ENCODE measurements at regions not wholly inside any gene's neighbourhood (a gene's known extent, or its start where the extent isn't known, plus 50 kb on each side); places are given as distances from the start of the nearest gene placed in this dataset.

DNA sequence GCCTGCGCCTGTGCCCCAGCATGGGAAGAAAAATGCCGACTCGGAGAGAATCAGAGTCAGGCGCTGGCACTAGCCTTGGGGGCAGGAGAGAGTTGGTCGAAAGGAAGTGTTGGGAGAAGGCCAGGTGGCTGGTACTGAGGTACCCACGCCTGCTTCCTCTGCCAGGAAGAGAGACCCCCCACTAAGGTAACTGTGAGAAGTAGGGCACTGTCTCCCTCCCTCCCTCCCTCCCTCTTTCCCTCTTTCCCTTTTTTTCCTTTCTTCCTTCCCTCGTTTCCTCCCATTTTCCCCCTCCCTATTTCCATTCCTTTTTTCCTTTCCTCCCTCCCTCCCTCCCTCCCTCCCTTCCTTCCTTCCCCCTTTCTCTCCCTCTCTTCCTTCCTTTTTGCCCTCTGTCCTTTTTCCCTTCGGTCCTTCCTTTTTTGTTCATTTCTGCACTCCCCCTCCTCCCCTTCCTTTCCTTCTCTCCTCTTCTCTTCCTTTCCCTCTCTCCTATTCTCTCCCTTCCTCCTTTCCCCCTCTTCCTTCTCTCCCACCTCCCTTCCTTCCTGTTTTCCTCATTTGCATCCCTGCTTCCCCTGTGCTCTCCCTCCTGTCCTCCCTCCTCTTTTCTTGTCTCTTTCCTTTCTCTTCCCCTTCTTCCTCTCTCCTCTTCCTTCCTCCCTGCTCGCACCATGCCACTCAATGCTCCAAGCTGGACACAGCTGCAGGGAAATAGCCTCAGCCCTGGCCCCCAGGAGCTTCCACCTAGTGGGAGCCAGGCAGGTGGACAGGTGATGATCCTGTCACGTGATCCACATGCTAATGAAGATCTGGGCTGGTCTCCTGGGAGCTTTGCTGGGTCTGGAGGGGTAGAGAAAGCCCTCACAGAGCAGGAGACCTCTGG lies 148.0 kb downstream of the DHX35 start:
- peak; percentile 64 for DNase-seq

DNA sequence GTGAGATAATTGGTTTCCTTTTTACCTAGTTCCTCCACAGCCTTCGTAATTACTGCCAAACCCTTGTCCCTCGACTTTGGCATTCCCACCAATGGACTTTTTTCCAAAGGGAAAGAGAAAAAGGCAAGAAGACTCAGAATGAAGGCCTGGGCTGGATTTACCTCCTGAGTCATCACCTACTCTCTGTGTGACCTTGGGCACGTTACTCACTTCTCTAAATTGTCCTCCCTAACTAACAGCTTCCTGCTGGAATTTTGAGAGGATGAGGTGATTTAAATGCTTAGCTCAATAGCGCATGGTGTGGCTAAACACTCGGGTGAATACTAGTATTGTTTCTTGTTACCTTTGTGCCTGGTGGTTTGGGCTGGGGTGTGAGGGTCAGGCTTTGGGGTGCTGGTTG lies 146.6 kb downstream of the DHX35 start:
- peak; percentile 63 for DNase-seq

DNA sequence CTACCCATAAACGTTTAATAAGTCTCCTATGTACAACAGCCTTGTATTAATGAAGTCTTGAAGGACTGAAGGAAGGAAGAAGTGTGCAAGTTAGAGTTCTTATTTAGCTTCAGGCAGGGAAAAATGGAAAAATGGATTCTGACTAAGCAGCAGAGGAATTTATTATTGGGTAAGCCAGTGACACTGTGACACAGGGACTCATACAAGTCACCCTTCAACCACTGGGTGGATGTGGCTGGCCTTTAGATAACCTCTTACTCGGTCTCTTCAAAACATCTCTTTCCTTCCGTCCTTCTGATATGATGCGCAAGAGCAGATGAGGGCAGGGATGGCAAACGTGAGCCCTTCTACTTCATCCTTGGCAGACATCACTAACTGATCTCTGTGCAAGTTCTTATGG lies 145.6 kb downstream of the DHX35 start:
- no peak for DNase-seq

DNA sequence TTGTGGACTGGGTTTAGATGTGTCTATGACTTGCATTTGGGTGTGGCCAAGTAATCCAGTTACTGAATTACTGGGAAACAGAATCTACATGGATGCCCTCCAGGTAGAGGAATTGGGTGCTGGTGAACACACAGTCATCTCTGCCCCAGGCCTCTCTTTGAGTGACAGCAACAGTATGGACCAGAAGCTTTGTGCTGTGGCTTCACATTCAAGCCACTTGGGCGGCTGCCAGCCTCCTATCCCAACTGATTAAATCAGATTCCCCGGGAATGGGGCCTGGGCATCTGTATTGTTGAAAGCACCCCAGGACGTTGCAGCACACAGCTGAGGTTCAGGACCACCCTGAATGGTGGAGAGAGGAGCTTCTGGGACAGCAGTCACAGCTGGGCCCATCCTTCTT lies 144.6 kb downstream of the DHX35 start:
- DNase-seq, result no peak

DNA sequence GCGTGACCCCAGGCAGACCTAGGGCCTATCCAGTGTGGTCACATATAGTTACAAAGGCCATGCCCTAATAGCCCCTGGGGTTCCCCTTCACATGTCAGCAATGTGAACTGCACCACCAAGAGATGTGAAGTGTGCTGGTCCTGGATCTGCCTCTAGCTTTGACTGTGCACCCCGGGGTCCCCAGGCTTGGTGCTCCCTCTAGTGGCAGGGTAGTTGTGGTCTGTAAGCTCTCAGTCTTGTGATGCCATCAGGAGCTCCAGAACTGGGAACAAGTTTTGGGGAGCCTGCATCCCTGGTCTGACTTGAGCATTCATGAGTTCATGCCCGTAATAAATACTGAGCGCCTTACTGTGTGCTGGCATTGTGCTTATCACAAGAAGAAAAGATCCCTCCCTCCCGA lies 143.4 kb downstream of the DHX35 start:
- DNase-seq, result no peak

DNA sequence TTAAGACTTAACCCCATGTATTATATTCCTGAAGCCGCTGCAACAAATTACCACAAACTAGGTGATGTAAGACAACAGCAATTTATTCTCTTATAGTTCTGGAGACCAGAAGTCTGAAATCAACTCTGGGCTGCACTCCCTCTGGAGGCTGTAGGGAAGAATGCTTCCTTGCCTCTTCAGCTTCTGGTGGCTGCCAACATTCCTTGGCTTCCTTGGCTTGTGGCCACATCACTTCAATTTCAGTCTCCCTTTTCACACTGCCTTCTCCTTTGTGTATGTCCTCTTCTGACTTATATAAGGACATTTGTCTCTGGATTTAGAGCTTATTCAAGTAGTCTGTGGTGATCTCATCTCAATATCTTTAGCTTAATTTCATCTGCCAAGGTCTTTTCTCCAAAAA lies 141.6 kb downstream of the DHX35 start:
- no peak for DNase-seq

DNA sequence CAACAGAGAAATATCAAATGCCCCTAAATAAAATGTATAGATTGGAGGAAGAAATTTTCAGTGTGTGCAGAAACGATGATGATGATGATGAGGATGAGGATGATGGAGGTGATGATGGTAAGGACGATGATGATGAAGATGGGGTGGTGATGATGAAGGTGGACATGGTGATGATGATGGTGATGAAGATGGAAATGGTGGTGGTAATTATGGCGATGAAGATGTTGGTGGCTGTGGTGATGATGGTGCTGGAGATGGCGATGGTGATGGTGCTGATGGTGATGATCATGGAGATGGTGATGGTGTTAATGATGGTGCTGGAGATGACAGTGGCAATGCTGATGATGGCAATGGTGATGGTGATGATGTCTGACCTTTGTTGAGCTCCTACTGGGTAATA lies 141.2 kb downstream of the DHX35 start:
- no peak for DNase-seq

DNA sequence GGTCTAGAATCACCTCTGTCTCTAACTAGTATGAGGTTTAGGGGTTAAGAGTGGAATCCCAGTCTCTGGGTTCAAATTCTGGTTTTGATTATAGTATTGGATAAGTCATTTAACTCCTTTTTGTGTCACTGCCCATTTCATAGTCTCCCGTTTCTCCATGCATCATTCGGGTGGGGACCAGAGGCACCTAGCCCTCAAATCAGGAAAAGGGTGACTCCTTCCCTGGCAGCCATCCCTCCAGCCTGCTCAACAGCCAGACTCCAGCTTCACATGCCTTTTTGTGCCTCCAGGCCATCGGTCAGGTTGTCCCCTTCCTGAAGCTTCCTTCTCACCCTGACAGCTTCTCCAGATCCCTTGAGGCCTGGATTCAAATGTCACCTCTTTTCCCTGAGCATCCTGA lies 139.8 kb downstream of the DHX35 start:
- no peak for DNase-seq

DNA sequence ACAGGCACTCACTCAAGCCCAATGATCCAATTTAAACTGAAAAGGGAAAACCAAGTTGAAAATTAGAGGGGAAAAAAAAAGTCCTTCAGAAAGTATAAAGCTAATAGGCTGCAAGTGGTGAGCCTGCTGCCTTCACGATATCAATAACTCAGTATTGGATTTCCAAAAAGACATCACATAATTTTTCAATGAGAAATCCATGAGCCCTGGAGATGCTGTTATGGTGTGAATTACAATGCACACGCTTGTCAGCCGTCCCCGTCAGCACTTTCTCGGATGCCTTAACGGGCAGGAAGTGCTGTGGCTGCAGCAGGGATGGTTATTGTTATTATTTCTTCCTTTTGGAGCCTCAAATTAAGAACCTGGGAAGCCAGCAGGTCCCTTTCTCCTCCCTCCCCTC lies 138.5 kb downstream of the DHX35 start:
- no peak for DNase-seq

DNA sequence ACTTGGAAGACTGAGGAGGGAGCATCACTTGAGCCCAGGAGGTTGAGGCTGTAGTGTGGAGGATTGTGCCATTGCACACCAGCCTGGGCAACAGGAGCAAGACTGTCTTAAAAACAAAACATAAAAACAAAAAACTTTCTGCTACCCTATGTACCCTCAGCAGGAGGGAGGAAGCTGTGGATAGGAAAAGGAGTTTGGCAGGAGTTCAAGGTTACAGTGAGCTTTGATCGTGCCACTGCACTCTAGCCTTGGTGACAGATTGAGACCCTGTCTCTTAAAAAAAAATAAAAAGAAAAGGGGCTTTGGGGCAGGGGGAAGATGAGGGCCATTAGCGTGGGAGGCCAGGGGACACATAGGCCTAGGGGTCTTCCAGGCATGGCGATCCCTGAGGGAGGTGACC lies 135.7 kb downstream of the DHX35 start:
- no peak for DNase-seq

DNA sequence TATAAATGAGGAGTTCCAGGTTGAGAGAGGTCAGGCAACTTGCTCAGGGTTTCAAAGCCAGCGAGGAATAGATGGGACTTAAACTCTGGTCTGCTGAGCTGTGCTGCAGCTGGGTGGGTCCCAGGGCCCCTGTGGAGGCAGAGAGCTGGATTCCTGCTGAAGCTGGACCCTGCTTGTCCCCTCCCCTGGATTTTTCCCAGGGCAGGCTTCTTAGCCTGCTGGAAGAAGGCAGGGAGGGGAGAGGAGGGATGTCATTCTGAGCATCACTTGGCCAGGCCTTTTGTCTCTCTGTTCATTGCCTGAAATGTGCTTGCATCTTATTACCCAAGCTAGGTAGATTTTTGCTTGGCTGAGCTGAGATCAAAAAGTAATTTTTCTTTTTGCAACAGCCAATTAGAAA lies 133.7 kb downstream of the DHX35 start:
- DNase-seq, result no peak

DNA sequence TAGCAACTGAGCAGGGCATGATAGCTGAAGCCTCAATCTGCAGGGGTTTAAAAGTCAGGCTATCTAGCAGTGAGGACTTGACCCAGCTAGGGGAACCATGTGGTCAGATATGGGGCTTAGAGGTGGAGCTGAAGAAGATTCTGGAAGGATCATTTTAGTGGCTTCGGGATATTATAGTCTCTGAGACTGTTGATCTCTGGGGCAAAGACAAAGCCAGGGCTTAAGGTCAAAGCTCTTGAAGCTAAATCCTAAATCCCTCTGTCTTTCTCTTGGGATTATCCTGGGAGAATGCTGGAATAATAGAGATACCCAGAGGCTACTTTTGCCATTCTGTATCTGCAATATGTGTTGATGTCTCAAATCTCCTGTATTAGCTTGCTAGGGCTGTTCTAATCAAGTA lies 132.2 kb downstream of the DHX35 start:
- no peak for DNase-seq

DNA sequence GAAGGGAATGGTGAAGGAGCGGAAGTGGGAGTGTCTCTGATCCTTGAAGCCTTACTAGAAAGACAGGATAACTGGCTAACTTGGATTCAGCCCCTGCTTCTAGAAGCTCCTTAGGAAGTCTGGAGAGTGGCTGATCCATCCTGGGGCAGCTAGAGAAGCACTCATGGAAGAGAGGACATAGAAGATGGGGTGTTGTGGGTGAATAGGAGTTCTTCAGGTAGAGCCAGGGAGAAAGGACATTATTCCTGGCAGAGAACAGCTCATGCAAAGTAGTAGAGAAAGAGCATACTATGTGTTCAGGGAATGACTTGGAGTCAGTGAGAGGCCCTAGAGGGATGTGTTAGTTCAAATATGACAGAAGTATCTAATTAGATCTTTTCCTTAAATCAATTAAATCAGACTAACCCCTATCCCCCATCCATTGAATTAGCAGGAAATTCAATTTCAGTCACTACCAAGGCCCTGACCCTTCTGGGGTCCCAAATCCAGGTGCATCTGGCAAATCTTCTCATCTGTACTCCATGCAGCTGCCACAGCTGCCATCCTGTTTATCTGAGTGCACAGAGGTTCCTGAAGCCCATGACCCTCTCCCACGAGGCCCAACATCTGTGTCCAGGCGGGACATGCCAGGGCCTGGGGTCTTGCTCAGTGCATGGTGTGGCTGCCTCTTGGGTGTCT lies 130.7 kb downstream of the DHX35 start:
- DNase-seq, result no peak

DNA sequence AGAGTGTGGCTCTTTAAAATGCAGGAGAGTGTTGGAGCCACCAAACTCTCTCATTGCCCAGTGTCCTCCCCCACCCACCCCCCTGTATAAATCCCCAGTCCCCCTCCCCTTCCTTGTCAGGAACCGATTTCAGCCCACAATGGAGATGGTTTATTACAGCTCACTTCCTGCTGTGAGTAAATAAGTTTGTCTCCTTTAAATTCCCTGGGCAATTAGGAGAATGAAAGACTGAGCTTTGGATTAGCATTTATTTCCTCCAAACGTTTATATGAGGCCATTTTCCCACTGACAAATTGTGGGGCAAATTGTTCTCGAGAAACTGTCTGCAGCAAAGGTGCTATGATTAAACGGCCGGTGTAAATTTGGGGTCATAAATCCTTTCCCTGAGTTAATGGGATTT lies 128.8 kb downstream of the DHX35 start:
- no peak for DNase-seq

DNA sequence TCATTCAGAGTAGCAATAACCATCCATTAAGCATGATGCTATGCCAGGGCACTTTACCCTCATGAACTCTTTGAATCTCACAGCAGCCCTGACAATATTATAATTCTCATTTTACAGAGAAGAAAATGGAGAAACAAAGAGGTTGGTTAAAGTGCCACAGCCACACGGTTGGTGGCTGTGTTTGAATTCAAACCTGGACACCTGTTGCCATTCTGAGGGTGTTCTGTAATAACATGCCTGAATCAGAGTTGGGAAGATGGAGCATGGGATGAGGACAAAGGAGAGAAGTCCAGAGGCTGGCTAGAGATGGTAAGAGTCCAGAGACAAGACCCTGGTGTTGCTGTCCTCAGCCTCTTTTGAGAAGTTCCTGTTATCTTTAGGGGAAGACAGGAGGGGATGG lies 127.7 kb downstream of the DHX35 start:
- DNase-seq, result no peak
